Ovary (tissue), 7 donors: ENCODE measurements at regions not wholly inside any gene's neighbourhood (a gene's known extent, or its start where the extent isn't known, plus 50 kb on each side); places are given as distances from the start of the nearest gene placed in this dataset.

Experiments used
- DNase-seq, 5 donors: peaks; one replicate each; pipeline ENCODE4 v3.0.0-alpha.2; 2019 to 2020
- H3K27ac ChIP-seq, 2 donors: fragments of 200-600 bp; one replicate each; pipeline versions ENCODE4 v1.5.1 to v1.8.0; 2019 to 2022
- H3K27me3 ChIP-seq: fragments of 200-600 bp; one replicate; pipeline ENCODE4 v1.8.0; 2022
- H3K36me3 ChIP-seq: fragments of 200-600 bp; sonication (generic); one replicate; pipeline ENCODE4 v1.5.1; 2019
- H3K4me1 ChIP-seq: one replicate; pipeline ENCODE4 v1.8.1; 2013; ENCODE audit warnings: mild to moderate bottlenecking, moderate library complexity; ENCODE audit not compliant: insufficient read depth
- H3K4me3 ChIP-seq: fragments of 200-600 bp; sonication (generic); one replicate; pipeline ENCODE4 v1.5.1; 2017
- H3K9me3 ChIP-seq, 2 donors: fragments of 200-600 bp in 1 of 2; sonication (generic) in 1 of 2; one replicate each; pipeline versions ENCODE4 v1.5.1 to v1.8.1; 2013 to 2019; ENCODE audit warnings: mild to moderate bottlenecking in 1 of 2, moderate library complexity in 1 of 2
- EP300 ChIP-seq: sonication (generic); formaldehyde crosslinking; IDR thresholded peaks from one replicate; pipeline ENCODE4 v1.6.1; 2017; ENCODE audit warnings: antibody characterized with exemption
- POLR2A ChIP-seq: fragments of 450-650 bp; IDR thresholded peaks from one replicate; pipeline ENCODE4 v1.6.1; 2017; ENCODE audit warnings: antibody characterized with exemption, mild to moderate bottlenecking, moderate library complexity
- WGBS, 3 donors: extraction: QIAGEN DNeasy Blood & Tissue Kit in 1 of 3; methylation state at CpG; one replicate each; pipeline versions ENCODE4 v1.1.5 to v1.1.7; 2013 to 2017; 5-methylcytosine and 5-hydroxymethylcytosine counted together
- intact Hi-C, 4 donors: fragments of 100-400 bp; cut with DNase I; formaldehyde crosslinking; loops; one replicate each; pipeline versions ENCODE4 v1.11.0 to v1.15.1; 2022 to 2023
- TF ChIP-seq, protein P1 (sequence below), 3 donors: fragments of 450-650 bp in 2 of 3; fragments of 200-600 bp in 1 of 3; IDR thresholded peaks; one replicate each; pipeline versions ENCODE4 v1.5.1 to v1.8.0; 2016 to 2022; ENCODE audit warnings: antibody characterized with exemption in 3 of 3, mild to moderate bottlenecking in 1 of 3
- donor health status: DM: no; HTN: no; CAD: no; lungs with moderate emphysema.
- donor health status: DM: no; HTN: no; CAD: no.
- donor health status: Bipolar disorder and iron deficiency.
- donor health status: DM: no; HTN: no; CAD: no.
- donor health status: DM: yes; HTN: yes; CAD: no.

DNA sequence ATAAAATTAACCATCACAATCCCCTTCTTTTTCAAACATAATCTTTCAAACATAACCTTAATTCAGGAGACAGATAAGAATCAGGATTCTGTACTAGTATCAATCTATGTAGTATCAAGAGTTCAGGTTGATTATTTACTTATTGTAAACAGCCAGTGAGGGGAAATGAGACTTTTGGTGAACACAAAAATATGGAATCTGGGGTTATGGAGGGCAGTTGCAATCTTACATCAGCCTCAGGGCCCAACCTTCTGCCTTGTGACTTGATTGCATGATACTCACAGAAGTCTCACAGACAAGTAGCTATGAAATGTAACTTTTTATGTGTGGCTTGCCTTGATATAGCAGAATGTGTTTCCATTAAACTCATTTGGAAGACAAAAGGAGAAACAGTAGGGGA is 262.7 kb upstream of the THSD7B start:
- Histone ChIP-seq H3K4me1 (no peaks in the 10 kb centered on the region), H3K4me3 (no peak overlapping the region)

DNA sequence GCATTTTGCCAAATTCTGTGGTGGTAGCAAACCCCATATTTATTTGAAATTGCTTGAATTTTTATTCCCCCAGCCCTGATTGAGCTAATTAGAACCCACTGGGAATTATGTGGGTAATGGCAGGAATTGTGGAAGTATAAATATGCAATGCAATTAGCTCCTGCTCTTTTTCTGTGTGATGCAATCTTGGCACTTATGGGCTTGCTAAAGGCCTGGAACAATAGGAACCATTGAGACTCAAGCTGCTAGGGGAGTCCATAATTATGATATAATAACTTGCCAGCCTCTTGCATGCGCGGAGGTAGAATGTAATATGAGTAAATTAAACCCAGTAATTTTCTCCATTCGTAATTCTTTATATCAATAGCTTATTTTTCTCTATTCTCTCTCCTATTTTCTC is 267.6 kb upstream of the THSD7B start:
- intact Hi-C loops: no loop called here
- Histone ChIP-seq H3K27me3 (no peaks in the 10 kb centered on the region), H3K36me3 (no peaks in the 10 kb centered on the region), H3K4me1 (no peaks in the 10 kb centered on the region), H3K9me3 (no peaks in the 10 kb centered on the region), H3K27ac (no peak overlapping the region), H3K4me3 (no peak overlapping the region)
- no peak for DNase-seq
- TF ChIP-seq EP300 (no peak), POLR2A (no peak)
- TF ChIP-seq, protein P1, sequence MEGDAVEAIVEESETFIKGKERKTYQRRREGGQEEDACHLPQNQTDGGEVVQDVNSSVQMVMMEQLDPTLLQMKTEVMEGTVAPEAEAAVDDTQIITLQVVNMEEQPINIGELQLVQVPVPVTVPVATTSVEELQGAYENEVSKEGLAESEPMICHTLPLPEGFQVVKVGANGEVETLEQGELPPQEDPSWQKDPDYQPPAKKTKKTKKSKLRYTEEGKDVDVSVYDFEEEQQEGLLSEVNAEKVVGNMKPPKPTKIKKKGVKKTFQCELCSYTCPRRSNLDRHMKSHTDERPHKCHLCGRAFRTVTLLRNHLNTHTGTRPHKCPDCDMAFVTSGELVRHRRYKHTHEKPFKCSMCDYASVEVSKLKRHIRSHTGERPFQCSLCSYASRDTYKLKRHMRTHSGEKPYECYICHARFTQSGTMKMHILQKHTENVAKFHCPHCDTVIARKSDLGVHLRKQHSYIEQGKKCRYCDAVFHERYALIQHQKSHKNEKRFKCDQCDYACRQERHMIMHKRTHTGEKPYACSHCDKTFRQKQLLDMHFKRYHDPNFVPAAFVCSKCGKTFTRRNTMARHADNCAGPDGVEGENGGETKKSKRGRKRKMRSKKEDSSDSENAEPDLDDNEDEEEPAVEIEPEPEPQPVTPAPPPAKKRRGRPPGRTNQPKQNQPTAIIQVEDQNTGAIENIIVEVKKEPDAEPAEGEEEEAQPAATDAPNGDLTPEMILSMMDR (IDR thresholded peaks at IDR 0.05): no peak
- WGBS, 3 donors: 82 to 86% (median 85%) methylated on average over 3 of the region's 3 CpGs

More for the DNA sequence above, 262.7 kb upstream of the THSD7B start:
- Histone ChIP-seq H3K27ac (no peak overlapping the region), H3K9me3 (no peaks in the 10 kb centered on the region), H3K36me3 (no peaks in the 10 kb centered on the region), H3K27me3 (no peaks in the 10 kb centered on the region)
- DNase-seq: no peak
- TF ChIP-seq POLR2A (no peak), EP300 (no peak)
- TF ChIP-seq, protein P1 (IDR thresholded peaks at IDR 0.05): no peak
- intact Hi-C loops: no loop called here

DNA sequence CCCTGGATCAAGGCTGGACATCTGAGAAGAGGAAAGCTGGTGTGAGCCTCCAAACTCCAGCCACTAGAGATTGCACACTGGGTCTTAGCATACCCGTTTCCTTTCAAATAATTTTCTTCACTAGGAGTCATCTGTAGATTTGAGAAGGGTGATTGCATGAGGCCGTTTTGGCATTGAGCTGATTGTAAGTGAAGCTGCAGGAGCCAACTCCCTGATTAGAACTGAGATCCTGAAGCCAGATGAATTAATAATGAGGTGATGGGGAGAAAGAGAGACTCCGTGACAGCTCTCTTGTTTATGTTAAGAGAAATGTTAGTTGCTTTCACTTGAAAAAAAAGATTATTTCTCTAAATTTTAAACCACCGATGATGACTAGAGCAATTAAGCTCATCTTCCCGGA is 268.4 kb upstream of the THSD7B start:
- TF ChIP-seq, protein P1 (IDR thresholded peaks at IDR 0.05): no peak
- TF ChIP-seq EP300: no peak
- TF ChIP-seq POLR2A: no peak
- intact Hi-C loops: no loop called here
- no peak for DNase-seq
- Histone ChIP-seq H3K4me3 (no peak overlapping the region), H3K36me3 (no peaks in the 10 kb centered on the region), H3K27me3 (no peaks in the 10 kb centered on the region), H3K4me1 (no peaks in the 10 kb centered on the region), H3K9me3 (no peaks in the 10 kb centered on the region), H3K27ac (no peak overlapping the region)
- 61 to 75% (median 64%) methylated on average over 5 of the region's 5 CpGs for WGBS, 3 donors

DNA sequence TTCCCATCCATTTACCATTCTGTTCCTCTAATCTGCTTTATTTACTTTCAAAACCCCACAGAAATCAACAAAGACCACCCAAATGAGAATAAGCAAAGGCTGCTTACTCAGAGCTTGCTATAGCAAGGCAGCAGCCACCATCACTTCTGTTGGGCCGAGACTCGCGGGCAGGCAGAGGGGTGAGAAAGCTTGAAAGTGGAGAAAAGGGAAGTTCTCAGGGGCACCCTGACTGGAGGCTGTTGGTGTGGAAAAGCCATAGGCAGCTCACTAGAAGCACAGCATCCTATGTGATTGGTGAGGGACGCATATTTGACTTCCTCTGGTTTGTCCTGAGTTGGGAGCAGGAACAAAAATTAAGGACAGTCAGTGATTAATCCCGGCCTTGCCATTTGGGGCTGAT is 269.7 kb upstream of the THSD7B start:
- H3K4me3 ChIP-seq: no peak overlapping the region
- intact Hi-C loops: no loop called here
- WGBS, 3 donors: 81 to 87% (median 81%) methylated on average over 5 of the region's 5 CpGs
- no peak for TF ChIP-seq POLR2A
- TF ChIP-seq EP300: no peak
- TF ChIP-seq, protein P1 (IDR thresholded peaks at IDR 0.05): no peak
- H3K27me3 ChIP-seq: no peaks in the 10 kb centered on the region
- H3K36me3 ChIP-seq: no peaks in the 10 kb centered on the region
- no peak for DNase-seq
- no peak overlapping the region for H3K27ac ChIP-seq
- no peaks in the 10 kb centered on the region for H3K9me3 ChIP-seq
- no peaks in the 10 kb centered on the region for H3K4me1 ChIP-seq

DNA sequence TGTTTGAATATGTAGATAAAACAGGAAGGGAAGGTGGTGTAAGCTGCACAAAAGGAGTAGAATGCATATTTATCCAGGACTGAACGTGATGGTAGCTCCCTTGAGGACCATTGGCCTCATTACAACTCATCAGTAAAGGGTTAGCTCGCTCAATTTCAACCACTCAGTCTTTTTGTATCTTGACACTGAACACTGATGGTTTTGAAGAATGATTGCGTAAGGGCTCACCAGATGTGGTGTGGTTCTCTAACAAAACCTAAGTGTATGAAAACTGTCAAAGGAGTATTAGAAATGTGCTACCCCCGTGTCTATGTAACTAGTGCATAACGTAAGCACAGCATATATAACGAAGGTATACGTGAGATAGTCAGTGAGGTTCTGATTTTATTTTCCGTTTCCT is 272.4 kb upstream of the THSD7B start:
- no peak for DNase-seq
- TF ChIP-seq POLR2A (no peak), EP300 (no peak)
- TF ChIP-seq, protein P1 (IDR thresholded peaks at IDR 0.05): no peak
- no peaks in the 10 kb centered on the region for H3K9me3 ChIP-seq
- intact Hi-C loops: loop anchor here in 1 of 4 donors (1.0 kb wide), 1 partner anchor 11 kb away; no protein-coding TSS in a partner anchor
- H3K4me1 ChIP-seq: no peaks in the 10 kb centered on the region
- H3K27me3 ChIP-seq: no peaks in the 10 kb centered on the region
- H3K27ac ChIP-seq: no peak overlapping the region
- no peaks in the 10 kb centered on the region for H3K36me3 ChIP-seq
- 64 to 67% (median 65%) methylated on average over 8 of the region's 8 CpGs for WGBS, 3 donors
- no peak overlapping the region for H3K4me3 ChIP-seq
